IMR-90 (cell line): ENCODE measurements at regions not wholly inside any gene's neighbourhood (a gene's known extent, or its start where the extent isn't known, plus 50 kb on each side); places are given as distances from the start of the nearest gene placed in this dataset.

Experiments used
- ATAC-seq: fragments of 200-7000 bp; cut with Tn5 transposase; 2 replicates; pipeline ENCODE4 v1.9.1; 2020; ENCODE audit warnings: low read depth, mild to moderate bottlenecking, moderate library complexity
- BruUV-seq: library from RNA; stranded (reverse); fragments of 400-500 nt; replicated peaks from 2 replicates; lab custom pipeline; 2021; lab: Mats Ljungman, UMichigan
- CTCF ChIA-PET: fragments of 300-600 bp; formaldehyde crosslinking; extraction: SDS; loops from one replicate; lab custom pipeline; 2021; ENCODE audit warnings: antibody characterized with exemption; lab: Yijun Ruan, JAX
- POLR2A ChIA-PET: fragments of 300-600 bp; sonication (Branson Sonifier 250); formaldehyde crosslinking; loops from one replicate; lab custom pipeline; 2022; ENCODE audit warnings: antibody characterized with exemption; ENCODE audit not compliant: unreplicated experiment; lab: Charles Lee
- DNase-seq: peaks from one replicate; pipeline ENCODE4 v3.0.0; 2013
- H2AFZ ChIP-seq: replicated peaks from 2 replicates; pipeline ENCODE3; 2013; ENCODE audit warnings: low read length, mild to moderate bottlenecking; ENCODE audit not compliant: poor library complexity
- H2AK5ac ChIP-seq: 2 replicates; pipeline ENCODE4 v1.6.1; 2013; ENCODE audit warnings: low read depth, low read length, inconsistent platforms
- H2AK9ac ChIP-seq: replicated peaks from 2 replicates; pipeline ENCODE3; 2013; ENCODE audit warnings: mild to moderate bottlenecking, low read depth, low read length, moderate library complexity; ENCODE audit not compliant: poor library complexity
- H2BK120ac ChIP-seq: 2 replicates; pipeline ENCODE4 v1.6.1; 2013; ENCODE audit warnings: low read depth, low read length, inconsistent platforms
- H2BK15ac ChIP-seq: 3 replicates; pipeline ENCODE4 v1.6.1; 2013; ENCODE audit warnings: low read depth, low read length, inconsistent platforms
- H2BK20ac ChIP-seq: 2 replicates; pipeline ENCODE4 v1.6.1; 2013; ENCODE audit warnings: low read depth, mild to moderate bottlenecking, inconsistent platforms, low read length, moderate library complexity
- H2BK5ac ChIP-seq: 2 replicates; pipeline ENCODE4 v1.6.1; 2013; ENCODE audit warnings: mild to moderate bottlenecking, low read depth, low read length, inconsistent platforms; ENCODE audit not compliant: poor library complexity, severe bottlenecking
- H3K14ac ChIP-seq: replicated peaks from 2 replicates; pipeline ENCODE4 v1.6.1; 2013; ENCODE audit warnings: low read depth, low read length, inconsistent platforms
- H3K18ac ChIP-seq: 2 replicates; pipeline ENCODE4 v1.6.1; 2013; ENCODE audit warnings: low read depth, low read length, control low read depth
- H3K23ac ChIP-seq: 2 replicates; pipeline ENCODE4 v1.6.1; 2013; ENCODE audit warnings: low read depth, low read length, inconsistent platforms
- H3K27ac ChIP-seq: 2 replicates; pipeline ENCODE4 v1.5.1; 2013; ENCODE audit warnings: mild to moderate bottlenecking, control low read depth, low read length; ENCODE audit not compliant: insufficient read depth
- H3K27me3 ChIP-seq: 2 replicates; pipeline ENCODE4 v1.6.1; 2013; ENCODE audit warnings: low read length; ENCODE audit not compliant: control insufficient read depth, insufficient read depth
- H3K36me3 ChIP-seq: 2 replicates; pipeline ENCODE4 v1.6.1; 2013; ENCODE audit warnings: low read length, mixed read lengths; ENCODE audit not compliant: control insufficient read depth, insufficient read depth
- H3K4ac ChIP-seq: 2 replicates; pipeline ENCODE4 v1.6.1; 2013; ENCODE audit warnings: low read depth, low read length, inconsistent platforms
- H3K4me1 ChIP-seq: 2 replicates; pipeline ENCODE4 v1.6.1; 2013; ENCODE audit warnings: low read length, mixed read lengths; ENCODE audit not compliant: control insufficient read depth, insufficient read depth
- H3K4me2 ChIP-seq: 2 replicates; pipeline ENCODE4 v1.6.1; 2013; ENCODE audit warnings: low read depth, mild to moderate bottlenecking, control low read depth, low read length, moderate library complexity
- H3K4me3 ChIP-seq: 2 replicates; pipeline ENCODE4 v1.5.1; 2013; ENCODE audit warnings: low read depth, mild to moderate bottlenecking, control low read depth, low read length, moderate library complexity; ENCODE audit not compliant: insufficient read depth
- H3K56ac ChIP-seq: 2 replicates; pipeline ENCODE4 v1.6.1; 2013; ENCODE audit warnings: low read length, inconsistent platforms; ENCODE audit not compliant: insufficient read depth; ENCODE audit errors: extremely low read depth
- H3K79me1 ChIP-seq, 2 experiments: 2 replicates each; pipeline ENCODE4 v1.6.1; 2013; ENCODE audit warnings: low read length in 2 of 2, inconsistent platforms in 1 of 2, low read depth in 1 of 2
- H3K9ac ChIP-seq: 2 replicates; pipeline ENCODE4 v1.6.1; 2013; ENCODE audit warnings: low read depth, low read length, control low read depth
- H3K9me1 ChIP-seq: 2 replicates; pipeline ENCODE4 v1.6.1; 2013; ENCODE audit warnings: low read length, inconsistent platforms; ENCODE audit not compliant: insufficient read depth
- H3K9me3 ChIP-seq: 2 replicates; pipeline ENCODE4 v1.6.1; 2013; ENCODE audit warnings: low read length; ENCODE audit not compliant: control insufficient read depth, insufficient read depth
- H4K20me1 ChIP-seq: 2 replicates; pipeline ENCODE4 v1.6.1; 2013; ENCODE audit warnings: low read length, inconsistent platforms; ENCODE audit not compliant: insufficient read depth
- H4K5ac ChIP-seq: 2 replicates; pipeline ENCODE4 v1.6.1; 2013; ENCODE audit warnings: mild to moderate bottlenecking, low read depth, low read length, control low read depth
- H4K8ac ChIP-seq, 2 experiments: 2 replicates each; pipeline ENCODE4 v1.6.1; 2013; ENCODE audit warnings: low read depth in 2 of 2, low read length in 2 of 2, control low read depth in 1 of 2, inconsistent platforms in 1 of 2
- H4K91ac ChIP-seq: 2 replicates; pipeline ENCODE4 v1.6.1; 2013; ENCODE audit warnings: low read depth, low read length, inconsistent platforms; ENCODE audit not compliant: insufficient read depth
- BHLHE40 ChIP-seq: fragments of 150-350 bp; IDR thresholded peaks from 2 replicates; pipeline ENCODE4 v1.6.1; 2016; ENCODE audit warnings: mild to moderate bottlenecking, low read depth, low read length
- MAFK ChIP-seq: IDR thresholded peaks from 2 replicates; pipeline ENCODE4 v1.6.1; 2012; ENCODE audit warnings: low read depth, low read length, improper control_type of control experiment
- MAZ ChIP-seq: IDR thresholded peaks from 2 replicates; pipeline ENCODE4 v1.6.1; 2012; ENCODE audit warnings: low read depth, mild to moderate bottlenecking, low read length, improper control_type of control experiment, moderate library complexity, borderline replicate concordance
- RCOR1 ChIP-seq: IDR thresholded peaks from 2 replicates; pipeline ENCODE4 v1.6.1; 2012; ENCODE audit warnings: mild to moderate bottlenecking, low read length, improper control_type of control experiment; ENCODE audit not compliant: insufficient replicate concordance
- USF2 ChIP-seq: fragments of 150-350 bp; IDR thresholded peaks from 2 replicates; pipeline ENCODE4 v1.6.1; 2017; ENCODE audit warnings: mild to moderate bottlenecking, antibody characterized with exemption, low read length, low read depth
- WGBS, 2 experiments: methylation state at CpG; one replicate each; pipeline versions ENCODE4 v1.1.5 to v1.1.7; 2013; ENCODE audit warnings: missing lambda C conversion rate in 2 of 2; ENCODE audit not compliant: insufficient read length in 1 of 2; ENCODE audit errors: extremely low coverage in 2 of 2; 5-methylcytosine and 5-hydroxymethylcytosine counted together
- dilution Hi-C: fragments of 300-500 bp; cut with HindIII; formaldehyde crosslinking; loops from one replicate; pipeline ENCODE4 v1.14.3; 2018; ENCODE audit warnings: low sequenced_read_pairs; ENCODE audit not compliant: unreplicated experiment
- in situ Hi-C: fragments of 300-500 bp; cut with MboI; formaldehyde crosslinking; loops from 3 replicates; pipeline ENCODE4 v1.14.3; 2019; ENCODE audit warnings: low sequenced_read_pairs, inconsistent platforms, mixed read lengths
- intact Hi-C: fragments of 100-400 bp; cut with micrococcal nuclease; formaldehyde crosslinking; loops from 2 replicates; pipeline ENCODE4 v1.10.0; 2022

DNA sequence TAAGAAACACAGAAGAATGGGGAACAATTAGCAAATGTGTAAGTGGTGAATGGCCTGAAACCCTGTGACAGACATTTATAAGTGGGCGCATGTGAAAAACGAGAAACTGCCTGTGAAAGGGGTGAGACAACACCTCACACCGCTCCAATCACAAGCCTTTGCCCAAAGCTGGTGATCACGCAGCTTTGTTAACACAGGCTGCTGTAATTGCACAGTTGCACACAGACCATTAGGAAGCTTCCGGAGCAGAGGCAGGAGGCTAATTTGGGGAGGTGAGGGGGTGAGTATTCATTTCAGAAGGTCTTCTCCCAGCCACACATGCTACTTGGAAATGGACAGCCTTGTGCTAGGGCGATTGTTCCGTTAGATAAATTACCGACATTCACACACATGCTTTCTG, 294.0 kb downstream of the MED10 start:
- Histone ChIP-seq H3K9ac (no peak overlapping the region), H3K79me1 (no peaks in the 10 kb centered on the region), H2AK9ac (no peak overlapping the region), H3K4me1 (no peaks in the 10 kb centered on the region), H2AK5ac (no peak overlapping the region), H3K27me3 (no peaks in the 10 kb centered on the region), H3K9me3 (peaks cover 46% of the 10 kb centered on the region), H4K8ac (no peak overlapping the region), H3K56ac (no peak overlapping the region), H3K27ac (no peak overlapping the region), H2BK120ac (no peak overlapping the region), H3K18ac (no peak overlapping the region), H3K23ac (no peak overlapping the region), H4K20me1 (no peaks in the 10 kb centered on the region), H2BK5ac (no peak overlapping the region), H3K4ac (no peak overlapping the region), H4K91ac (no peak overlapping the region), H2BK20ac (no peak overlapping the region), H4K5ac (no peak overlapping the region), H3K36me3 (no peaks in the 10 kb centered on the region), H3K4me2 (no peak overlapping the region), H3K14ac (no peak overlapping the region), H2BK15ac (no peak overlapping the region), H2AFZ (no peak overlapping the region), H3K9me1 (no peaks in the 10 kb centered on the region), H3K4me3 (no peak overlapping the region)
- ATAC-seq (no peak), DNase-seq (no peak)
- dilution Hi-C loops, result no loop called here
- POLR2A ChIA-PET, result no interaction called here
- CTCF ChIA-PET, result no interaction called here
- intact Hi-C loops, result no loop called here
- in situ Hi-C loops, result no loop called here
- 67% methylated on average over 3 of the region's 8 CpGs; no CpG with 5 or more reads in 1 of the 2 experiments for WGBS, 2 experiments
- TF ChIP-seq MAFK, result no peak
- no peak for TF ChIP-seq USF2
- no peak for TF ChIP-seq RCOR1
- no peak for TF ChIP-seq MAZ
- no peak for TF ChIP-seq BHLHE40
- BruUV-seq, result no TSS peak
